Activated B cell treated with CpG ODN at 0.5 μM for 24 hours (primary cell): ENCODE measurements at regions not wholly inside any gene's neighbourhood (a gene's known extent, or its start where the extent isn't known, plus 50 kb on each side); places are given as distances from the start of the nearest gene placed in this dataset.

Source experiments
- ATAC-seq: fragments of 200-7000 bp; cut with Tn5 transposase; one replicate; pipeline ENCODE4 v1.10.0; 2021; ENCODE audit warnings: low read depth, mild to moderate bottlenecking, moderate library complexity
- CTCF ChIA-PET: fragments of 350-600 bp; sonication (Branson Sonifier 250); formaldehyde crosslinking; loops from one replicate; lab custom pipeline; 2021; ENCODE audit warnings: antibody characterized with exemption; lab: Charles Lee
- POLR2A ChIA-PET: fragments of 350-600 bp; sonication (Branson Sonifier 250); formaldehyde crosslinking; loops from one replicate; lab custom pipeline; 2021; ENCODE audit warnings: antibody characterized with exemption; lab: Charles Lee
- DNase-seq: peaks from one replicate; pipeline ENCODE4 v3.0.0; 2022
- H3K27ac Mint-ChIP-seq: one replicate; pipeline ENCODE4 v1.8.0; 2020; ENCODE audit warnings: mixed read lengths
- H3K27me3 Mint-ChIP-seq: one replicate; pipeline ENCODE4 v1.8.0; 2021; ENCODE audit warnings: mixed read lengths
- H3K36me3 Mint-ChIP-seq: one replicate; pipeline ENCODE4 v1.8.0; 2021; ENCODE audit warnings: low read depth, mixed read lengths
- H3K4me1 Mint-ChIP-seq: one replicate; pipeline ENCODE4 v1.8.0; 2021; ENCODE audit warnings: mixed read lengths
- H3K4me3 Mint-ChIP-seq: one replicate; pipeline ENCODE4 v1.8.0; 2020; ENCODE audit warnings: mild to moderate bottlenecking, mixed read lengths
- H3K9me3 Mint-ChIP-seq: one replicate; pipeline ENCODE4 v1.8.0; 2020; ENCODE audit warnings: mixed read lengths
- intact Hi-C: fragments of 100-400 bp; cut with micrococcal nuclease; formaldehyde crosslinking; loops from one replicate; pipeline ENCODE4 v1.15.1; 2024
- TF ChIP-seq, protein P1 (sequence below): fragments of 200-600 bp; IDR thresholded peaks from one replicate; pipeline ENCODE4 v1.8.0; 2022; ENCODE audit warnings: antibody characterized with exemption, mild to moderate bottlenecking

DNA sequence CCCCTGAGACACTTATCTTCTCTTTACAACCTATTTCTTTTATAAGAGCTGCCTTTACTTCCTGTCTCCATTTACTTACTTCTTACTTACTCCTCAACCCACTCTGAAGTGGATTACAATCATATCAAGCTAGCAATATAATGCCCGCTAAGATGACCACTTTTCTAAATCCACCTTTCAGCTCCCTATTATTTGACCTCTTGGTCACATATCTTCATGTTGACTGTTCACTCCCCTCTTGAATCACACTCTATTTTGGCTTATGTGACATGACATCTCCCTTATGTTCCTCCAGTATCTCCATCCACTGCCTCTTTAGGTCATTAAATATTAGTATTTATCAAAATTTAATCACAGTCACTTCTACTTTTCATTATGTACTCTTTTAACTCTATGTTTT, 255.3 kb upstream of the TRPC7 start:
- H3K36me3 Mint-ChIP-seq = no peaks in the 10 kb centered on the region
- H3K9me3 Mint-ChIP-seq = no peaks in the 10 kb centered on the region
- intact Hi-C loops = no loop called here
- H3K27me3 Mint-ChIP-seq = no peaks in the 10 kb centered on the region
- H3K27ac Mint-ChIP-seq = no peak overlapping the region
- ATAC-seq (no peak), DNase-seq (no peak)
- ChIA-PET CTCF (no interaction called here), POLR2A (no interaction called here)
- H3K4me3 Mint-ChIP-seq = no peak overlapping the region
- H3K4me1 Mint-ChIP-seq = no peaks in the 10 kb centered on the region
- TF ChIP-seq, protein P1, sequence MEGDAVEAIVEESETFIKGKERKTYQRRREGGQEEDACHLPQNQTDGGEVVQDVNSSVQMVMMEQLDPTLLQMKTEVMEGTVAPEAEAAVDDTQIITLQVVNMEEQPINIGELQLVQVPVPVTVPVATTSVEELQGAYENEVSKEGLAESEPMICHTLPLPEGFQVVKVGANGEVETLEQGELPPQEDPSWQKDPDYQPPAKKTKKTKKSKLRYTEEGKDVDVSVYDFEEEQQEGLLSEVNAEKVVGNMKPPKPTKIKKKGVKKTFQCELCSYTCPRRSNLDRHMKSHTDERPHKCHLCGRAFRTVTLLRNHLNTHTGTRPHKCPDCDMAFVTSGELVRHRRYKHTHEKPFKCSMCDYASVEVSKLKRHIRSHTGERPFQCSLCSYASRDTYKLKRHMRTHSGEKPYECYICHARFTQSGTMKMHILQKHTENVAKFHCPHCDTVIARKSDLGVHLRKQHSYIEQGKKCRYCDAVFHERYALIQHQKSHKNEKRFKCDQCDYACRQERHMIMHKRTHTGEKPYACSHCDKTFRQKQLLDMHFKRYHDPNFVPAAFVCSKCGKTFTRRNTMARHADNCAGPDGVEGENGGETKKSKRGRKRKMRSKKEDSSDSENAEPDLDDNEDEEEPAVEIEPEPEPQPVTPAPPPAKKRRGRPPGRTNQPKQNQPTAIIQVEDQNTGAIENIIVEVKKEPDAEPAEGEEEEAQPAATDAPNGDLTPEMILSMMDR = no peak

DNA sequence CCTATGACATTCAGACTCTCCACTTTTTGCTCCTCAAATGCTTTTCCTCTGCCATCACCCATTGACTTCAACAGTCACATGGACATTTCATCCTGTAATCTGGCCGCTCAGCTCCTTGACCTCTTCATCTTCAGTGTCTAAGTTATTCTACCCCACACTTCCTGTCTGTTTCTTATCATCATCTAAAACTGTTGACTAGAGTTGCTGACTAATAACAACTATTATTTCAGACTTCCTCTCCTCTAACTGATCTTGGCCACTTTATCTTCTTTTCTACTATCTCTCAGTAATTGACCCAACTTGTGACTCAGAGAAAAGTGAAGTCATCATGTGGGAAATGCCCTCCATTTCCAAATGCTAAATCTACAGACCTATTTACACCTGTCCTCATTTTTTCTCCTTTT, 254.7 kb upstream of the TRPC7 start:
- TF ChIP-seq, protein P1 = no peak
- ChIA-PET POLR2A (no interaction called here), CTCF (no interaction called here)
- Mint-ChIP-seq H3K36me3 (no peaks in the 10 kb centered on the region), H3K27me3 (no peaks in the 10 kb centered on the region), H3K4me3 (no peak overlapping the region), H3K4me1 (no peaks in the 10 kb centered on the region), H3K9me3 (no peaks in the 10 kb centered on the region), H3K27ac (no peak overlapping the region)
- ATAC-seq (no peak), DNase-seq (no peak)
- intact Hi-C loops = no loop called here

DNA sequence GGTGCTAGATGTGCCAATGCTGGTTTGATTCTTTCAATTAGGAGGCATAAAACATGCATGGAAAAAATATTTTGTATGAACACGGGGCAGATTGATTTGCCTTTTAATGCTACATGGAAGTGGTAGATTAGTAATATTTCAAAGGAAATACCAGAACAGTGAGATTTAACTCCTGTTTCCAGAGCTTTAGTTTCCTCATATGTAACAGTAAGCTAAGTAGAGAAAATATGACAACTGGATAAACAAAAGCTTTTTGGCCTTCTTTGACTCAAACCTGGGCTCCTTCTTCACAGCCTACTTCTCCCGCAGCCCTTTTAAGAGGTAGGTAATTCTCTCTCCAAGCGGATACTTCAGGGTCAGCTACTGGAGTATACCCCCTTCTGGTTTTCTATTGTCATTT, 254.2 kb upstream of the TRPC7 start:
- ChIA-PET POLR2A (no interaction called here), CTCF (no interaction called here)
- H3K4me3 Mint-ChIP-seq = no peak overlapping the region
- ATAC-seq (no peak), DNase-seq (no peak)
- no peaks in the 10 kb centered on the region for H3K36me3 Mint-ChIP-seq
- TF ChIP-seq, protein P1 = no peak
- no peaks in the 10 kb centered on the region for H3K9me3 Mint-ChIP-seq
- H3K4me1 Mint-ChIP-seq = no peaks in the 10 kb centered on the region
- intact Hi-C loops = no loop called here
- no peaks in the 10 kb centered on the region for H3K27me3 Mint-ChIP-seq
- H3K27ac Mint-ChIP-seq = no peak overlapping the region

DNA sequence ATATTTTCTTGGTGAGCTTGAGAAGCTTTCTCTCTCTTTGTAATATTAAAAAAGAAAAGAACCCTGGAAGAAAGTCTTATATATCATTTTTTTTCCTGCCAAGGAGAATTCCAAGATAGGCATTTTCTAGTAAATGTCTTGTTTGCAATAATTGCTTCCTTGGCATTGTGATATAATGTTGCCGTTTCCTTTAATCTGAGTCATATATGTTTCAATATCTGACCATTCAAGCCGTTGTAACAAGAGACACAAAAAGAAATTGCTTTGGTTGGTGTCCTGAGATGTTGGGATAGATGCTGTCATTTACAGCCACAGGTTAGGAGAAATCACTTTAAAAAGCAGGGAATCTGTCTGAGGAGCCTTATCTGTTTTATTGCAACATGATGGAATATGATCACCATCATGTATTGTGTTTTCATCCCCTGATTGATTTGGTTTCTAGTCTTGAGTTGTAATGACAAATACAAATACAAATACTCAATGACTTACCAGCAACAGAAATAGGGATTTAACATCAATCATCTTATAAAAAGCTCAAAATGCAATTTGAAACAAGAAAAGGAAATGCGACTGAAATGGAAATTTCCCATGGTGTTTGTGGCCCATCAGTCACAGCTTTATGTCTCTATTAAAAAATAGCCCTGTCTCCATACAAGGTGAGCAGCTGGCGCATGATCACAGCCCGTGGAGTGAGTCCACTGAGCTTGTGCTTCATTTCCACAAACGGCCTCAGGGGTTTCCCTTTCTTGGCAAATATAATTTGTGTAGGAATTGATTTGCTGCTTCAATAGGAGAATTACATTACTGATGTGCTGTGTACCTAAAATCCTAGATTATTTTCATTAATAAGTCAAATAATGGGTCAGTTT, 250.1 kb upstream of the TRPC7 start:
- no peak for DNase-seq
- Mint-ChIP-seq H3K9me3 (peaks cover 4% of the 10 kb centered on the region), H3K27me3 (no peaks in the 10 kb centered on the region), H3K36me3 (no peaks in the 10 kb centered on the region), H3K27ac (no peak overlapping the region), H3K4me3 (no peak overlapping the region), H3K4me1 (no peaks in the 10 kb centered on the region)
- CTCF ChIA-PET = no interaction called here
- intact Hi-C loops = no loop called here
- TF ChIP-seq, protein P1 = no peak
- POLR2A ChIA-PET = no interaction called here
- no peak for ATAC-seq

DNA sequence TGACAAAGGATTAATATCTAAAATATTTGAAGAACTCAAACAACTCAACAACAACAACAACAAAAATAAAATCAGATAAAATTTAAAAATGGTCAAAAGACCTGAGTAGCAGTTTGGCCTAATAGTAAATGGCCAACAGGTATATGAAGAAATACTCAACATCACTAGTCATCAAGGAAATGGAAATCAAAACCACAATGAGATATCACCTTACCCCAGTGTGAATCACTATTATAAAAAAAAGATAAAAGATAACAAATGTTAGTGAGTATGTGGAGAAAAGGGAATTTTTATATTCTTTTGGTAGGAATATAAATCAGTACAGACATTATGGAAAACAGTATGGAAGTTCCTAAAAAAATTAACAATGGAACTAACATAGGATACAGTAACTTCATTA, 247.9 kb upstream of the TRPC7 start:
- CTCF ChIA-PET = no interaction called here
- Mint-ChIP-seq H3K36me3 (no peaks in the 10 kb centered on the region), H3K27me3 (no peaks in the 10 kb centered on the region)

More for the DNA sequence above, 247.9 kb upstream of the TRPC7 start:
- intact Hi-C loops = no loop called here
- DNase-seq (no peak), ATAC-seq (no peak)
- H3K4me1 Mint-ChIP-seq = no peaks in the 10 kb centered on the region
- TF ChIP-seq, protein P1 = no peak
- H3K27ac Mint-ChIP-seq = no peak overlapping the region
- POLR2A ChIA-PET = no interaction called here
- no peak overlapping the region for H3K4me3 Mint-ChIP-seq
- peaks cover 4% of the 10 kb centered on the region for H3K9me3 Mint-ChIP-seq
